ENCODE measurements at regions not wholly inside any gene's neighbourhood (a gene's known extent, or its start where the extent isn't known, plus 50 kb on each side); places are given as distances from the start of the nearest gene placed in this dataset.

DNA sequence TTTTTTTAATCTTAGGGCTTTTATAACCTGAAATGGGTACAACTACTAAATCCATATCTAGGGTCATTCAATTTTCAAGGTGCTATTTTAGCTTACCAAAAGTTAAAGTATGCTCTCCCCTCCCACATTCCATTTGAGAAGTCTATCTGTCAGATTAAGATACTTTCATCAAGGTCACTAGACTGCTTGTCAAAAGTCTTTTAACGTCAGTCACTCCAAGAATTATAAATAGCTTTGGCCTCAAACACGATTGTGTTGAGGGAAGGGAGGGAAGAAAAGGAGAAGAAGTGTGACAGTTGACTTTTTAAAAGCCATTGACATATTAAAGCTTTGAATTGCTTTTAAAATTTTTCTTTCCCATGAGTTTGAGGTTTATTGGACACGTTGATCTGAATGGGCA, 175.8 kb downstream of the PTGER3 start:
- H2AFZ ChIP-seq (replicated peaks): no peak overlapping the region
- no peaks in the 10 kb centered on the region for H3K9me3 Mint-ChIP-seq
- no peaks in the 10 kb centered on the region for H3K27me3 Mint-ChIP-seq (ENCODE audit: insufficient read depth, low read depth)
- H3K27me3 ChIP-seq: no peaks in the 10 kb centered on the region
- DNase-seq (ENCODE audit: low spot score): no peak
- TF ChIP-seq, protein P1, sequence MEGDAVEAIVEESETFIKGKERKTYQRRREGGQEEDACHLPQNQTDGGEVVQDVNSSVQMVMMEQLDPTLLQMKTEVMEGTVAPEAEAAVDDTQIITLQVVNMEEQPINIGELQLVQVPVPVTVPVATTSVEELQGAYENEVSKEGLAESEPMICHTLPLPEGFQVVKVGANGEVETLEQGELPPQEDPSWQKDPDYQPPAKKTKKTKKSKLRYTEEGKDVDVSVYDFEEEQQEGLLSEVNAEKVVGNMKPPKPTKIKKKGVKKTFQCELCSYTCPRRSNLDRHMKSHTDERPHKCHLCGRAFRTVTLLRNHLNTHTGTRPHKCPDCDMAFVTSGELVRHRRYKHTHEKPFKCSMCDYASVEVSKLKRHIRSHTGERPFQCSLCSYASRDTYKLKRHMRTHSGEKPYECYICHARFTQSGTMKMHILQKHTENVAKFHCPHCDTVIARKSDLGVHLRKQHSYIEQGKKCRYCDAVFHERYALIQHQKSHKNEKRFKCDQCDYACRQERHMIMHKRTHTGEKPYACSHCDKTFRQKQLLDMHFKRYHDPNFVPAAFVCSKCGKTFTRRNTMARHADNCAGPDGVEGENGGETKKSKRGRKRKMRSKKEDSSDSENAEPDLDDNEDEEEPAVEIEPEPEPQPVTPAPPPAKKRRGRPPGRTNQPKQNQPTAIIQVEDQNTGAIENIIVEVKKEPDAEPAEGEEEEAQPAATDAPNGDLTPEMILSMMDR (IDR thresholded peaks at IDR 0.05): no peak
- TF ChIP-seq EZH2phosphoT487 (IDR thresholded peaks at IDR 0.05) (no peak), EZH2 (IDR thresholded peaks at IDR 0.05) (no peak)
- H3K27ac Mint-ChIP-seq: no peak overlapping the region
- no peak overlapping the region for H3K4me3 Mint-ChIP-seq
- no peaks in the 10 kb centered on the region for H4K20me1 ChIP-seq (ENCODE audit: low read depth)
- H3K36me3 ChIP-seq: no peaks in the 10 kb centered on the region
- no peak overlapping the region for H3K4me3 ChIP-seq
- H3K27ac ChIP-seq: no peak overlapping the region
- H3K4me1 ChIP-seq: no peaks in the 10 kb centered on the region
- no peak overlapping the region for H3K9ac ChIP-seq
- no peaks in the 10 kb centered on the region for H3K4me1 Mint-ChIP-seq
- H3K79me2 ChIP-seq (ENCODE audit: low read depth): no peaks in the 10 kb centered on the region
- H3F3A ChIP-seq (ENCODE audit: low read depth): no peaks in the 10 kb centered on the region
- no peaks in the 10 kb centered on the region for H3K36me3 Mint-ChIP-seq
- no peak overlapping the region for H3K4me2 ChIP-seq
- no peaks in the 10 kb centered on the region for H3K9me3 ChIP-seq (ENCODE audit: low read depth)

DNA sequence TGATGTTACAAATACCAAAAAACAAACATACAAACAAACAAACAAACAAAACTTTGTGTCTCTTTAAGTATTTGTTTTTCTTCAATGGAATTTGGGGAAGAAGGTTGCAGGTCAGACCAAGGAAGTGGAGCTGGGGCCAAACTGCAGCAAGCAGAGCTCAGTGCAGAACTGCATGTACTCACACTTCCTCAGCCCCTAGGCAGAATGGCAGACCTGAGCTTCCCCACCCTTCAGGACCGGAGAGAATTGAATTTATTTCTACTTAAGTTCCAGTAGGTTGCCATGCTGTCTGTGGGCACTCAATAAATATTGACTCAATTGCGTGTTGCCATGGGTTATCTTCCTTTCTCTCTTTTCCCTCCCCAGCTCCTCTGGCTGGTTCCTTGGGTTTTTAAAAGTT, 173.6 kb downstream of the PTGER3 start:
- H3K4me3 ChIP-seq: no peak overlapping the region
- no peak overlapping the region for H2AFZ ChIP-seq (replicated peaks)
- no peak for DNase-seq (ENCODE audit: low spot score)

DNA sequence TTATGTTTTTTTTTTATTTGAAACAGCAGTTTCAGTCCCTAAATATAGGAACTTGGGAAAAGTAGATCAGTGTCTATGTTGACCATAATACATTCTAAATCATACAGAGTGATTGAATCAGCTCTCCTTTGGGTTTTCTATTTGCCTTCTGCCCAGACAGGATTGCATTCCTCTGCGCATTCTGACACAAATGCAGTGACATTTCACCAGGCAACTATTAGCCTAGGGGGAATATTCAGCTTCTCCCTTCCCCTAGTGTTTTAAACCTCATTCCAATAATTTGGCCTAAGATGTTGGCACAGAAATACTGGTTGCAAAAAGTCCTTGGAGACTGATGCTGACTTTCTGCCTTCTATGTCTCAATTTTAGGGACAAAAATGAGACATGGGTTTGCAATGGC, 172.8 kb downstream of the PTGER3 start:
- H2AFZ ChIP-seq (replicated peaks): no peak overlapping the region
- no peak overlapping the region for H3K9ac ChIP-seq
- H3K4me3 ChIP-seq: no peak overlapping the region
- no peaks in the 10 kb centered on the region for H3K4me1 ChIP-seq
- no peak overlapping the region for H3K27ac ChIP-seq
- H3K9me3 Mint-ChIP-seq: no peaks in the 10 kb centered on the region
- H4K20me1 ChIP-seq (ENCODE audit: low read depth): no peaks in the 10 kb centered on the region
- no peaks in the 10 kb centered on the region for H3K27me3 Mint-ChIP-seq (ENCODE audit: insufficient read depth, low read depth)
- H3K4me2 ChIP-seq: no peak overlapping the region
- no peaks in the 10 kb centered on the region for H3K27me3 ChIP-seq
- H3K36me3 Mint-ChIP-seq: no peaks in the 10 kb centered on the region
- H3K36me3 ChIP-seq: no peaks in the 10 kb centered on the region
- no peak overlapping the region for H3K27ac Mint-ChIP-seq
- H3K4me1 Mint-ChIP-seq: no peaks in the 10 kb centered on the region
- no peaks in the 10 kb centered on the region for H3K9me3 ChIP-seq (ENCODE audit: low read depth)
- no peak for DNase-seq (ENCODE audit: low spot score)
- H3F3A ChIP-seq (ENCODE audit: low read depth): no peaks in the 10 kb centered on the region
- H3K79me2 ChIP-seq (ENCODE audit: low read depth): no peaks in the 10 kb centered on the region
- no peak for TF ChIP-seq EZH2phosphoT487 (IDR thresholded peaks at IDR 0.05)
- TF ChIP-seq EZH2 (IDR thresholded peaks at IDR 0.05): no peak
- TF ChIP-seq, protein P1 (IDR thresholded peaks at IDR 0.05): no peak
- no peak overlapping the region for H3K4me3 Mint-ChIP-seq

More for the DNA sequence above, 173.6 kb downstream of the PTGER3 start:
- H3K4me1 ChIP-seq: no peaks in the 10 kb centered on the region
- H3K4me2 ChIP-seq: no peak overlapping the region
- H3F3A ChIP-seq (ENCODE audit: low read depth): no peaks in the 10 kb centered on the region
- H3K9ac ChIP-seq: no peak overlapping the region
- Mint-ChIP-seq H3K27ac (no peak overlapping the region), H3K36me3 (no peaks in the 10 kb centered on the region), H3K4me3 (no peak overlapping the region), H3K27me3 (ENCODE audit: insufficient read depth, low read depth) (no peaks in the 10 kb centered on the region), H3K9me3 (no peaks in the 10 kb centered on the region), H3K4me1 (no peaks in the 10 kb centered on the region)
- no peaks in the 10 kb centered on the region for H3K9me3 ChIP-seq (ENCODE audit: low read depth)
- H3K27me3 ChIP-seq: no peaks in the 10 kb centered on the region
- no peaks in the 10 kb centered on the region for H3K79me2 ChIP-seq (ENCODE audit: low read depth)
- H4K20me1 ChIP-seq (ENCODE audit: low read depth): no peaks in the 10 kb centered on the region
- TF ChIP-seq EZH2 (IDR thresholded peaks at IDR 0.05) (no peak), EZH2phosphoT487 (IDR thresholded peaks at IDR 0.05) (no peak)
- TF ChIP-seq, protein P1 (IDR thresholded peaks at IDR 0.05): no peak
- H3K36me3 ChIP-seq: no peaks in the 10 kb centered on the region
- no peak overlapping the region for H3K27ac ChIP-seq
